Inflammatory macrophage treated with lipopolysaccharide for 4 hours (primary cell): ENCODE measurements at regions not wholly inside any gene's neighbourhood (a gene's known extent, or its start where the extent isn't known, plus 50 kb on each side); places are given as distances from the start of the nearest gene placed in this dataset.
A peak's percentile ranks its signal among the peaks of the same experiment; 100 is the strongest.
"Not testable (repeated sequence)": the region's sequence is repeated elsewhere in the genome, so short reads cannot be mapped to it uniquely, and the experiment has no call there.

ENCODE experiments used
- DNase-seq: peaks from one replicate; pipeline ENCODE4 v3.0.0-alpha.2; 2020

GRCh38 chr4:87716371-87717265 is 66.5 kb downstream of the DMP1 start:
- DNase-seq = no peak

- peak; percentile 30 for DNase-seq
These were observed 67.4 kb downstream of the DMP1 start for GRCh38 chr4:87717276-87718031.

- no peak for DNase-seq
These were observed 68.2 kb downstream of the DMP1 start for GRCh38 chr4:87718217-87718835.

GRCh38 chr4:87720094-87720691 is 70.1 kb downstream of the DMP1 start:
- DNase-seq = no peak

- not testable (repeated sequence) for DNase-seq
These were observed 74.1 kb upstream of the IBSP start for GRCh38 chr4:87725287-87725686.

- peak; percentile 98 for DNase-seq
These were observed 67.2 kb upstream of the IBSP start for GRCh38 chr4:87732033-87732765.

GRCh38 chr4:87734084-87734483 is 65.3 kb upstream of the IBSP start:
- no peak for DNase-seq

GRCh38 chr4:87734936-87735335 is 64.4 kb upstream of the IBSP start:
- DNase-seq = no peak

GRCh38 chr4:87738483-87738882 is 60.9 kb upstream of the IBSP start:
- peak; percentile 60 for DNase-seq

GRCh38 chr4:87739494-87739893 is 59.9 kb upstream of the IBSP start:
- no peak for DNase-seq

- no peak for DNase-seq
These were observed 54.1 kb upstream of the IBSP start for GRCh38 chr4:87745064-87745807.

GRCh38 chr4:87746001-87746400 is 53.4 kb upstream of the IBSP start:
- no peak for DNase-seq
